HG02885 (cell line): ENCODE measurements at regions not wholly inside any gene's neighbourhood (a gene's known extent, or its start where the extent isn't known, plus 50 kb on each side); places are given as distances from the start of the nearest gene placed in this dataset.

Experiments
- ATAC-seq: cut with Tn5 transposase; IDR thresholded peaks from one replicate; pipeline ENCODE4 v1.9.1; 2021; ENCODE audit warnings: mild to moderate bottlenecking; ENCODE audit not compliant: unreplicated experiment, poor library complexity

GRCh38 chr2:120984046-120984445, 248.4 kb downstream of the GLI2 start:
- ATAC-seq = no peak

- no peak for ATAC-seq
Observed at GRCh38 chr2:120984452-120985173, 248.9 kb downstream of the GLI2 start.

GRCh38 chr2:120985174-120985996, 249.7 kb downstream of the GLI2 start:
- no peak for ATAC-seq

- ATAC-seq = no peak
Observed at GRCh38 chr2:120985997-120986651, 250.5 kb downstream of the GLI2 start.

- ATAC-seq = no peak
Observed at GRCh38 chr2:120986898-120987650, 251.4 kb downstream of the GLI2 start.

- ATAC-seq = no peak
Observed at GRCh38 chr2:120988051-120988699, 252.5 kb downstream of the GLI2 start.

- ATAC-seq = no peak
Observed at GRCh38 chr2:120988700-120989511, 253.2 kb downstream of the GLI2 start.

- ATAC-seq = no peak
Observed at GRCh38 chr2:120989512-120990441, 254.1 kb downstream of the GLI2 start.

GRCh38 chr2:120990451-120990871, 254.8 kb downstream of the GLI2 start:
- ATAC-seq = no peak

GRCh38 chr2:120991441-120991840, 255.8 kb downstream of the GLI2 start:
- no peak for ATAC-seq

- no peak for ATAC-seq
Observed at GRCh38 chr2:120992791-120993555, 257.3 kb downstream of the GLI2 start.

GRCh38 chr2:120993661-120994060, 258.0 kb downstream of the GLI2 start:
- no peak for ATAC-seq

- no peak for ATAC-seq
Observed at GRCh38 chr2:120994301-120994995, 258.8 kb downstream of the GLI2 start.

GRCh38 chr2:120995152-120995551, 259.5 kb downstream of the GLI2 start:
- ATAC-seq = no peak

- ATAC-seq = no peak
Observed at GRCh38 chr2:120995656-120996190, 260.1 kb downstream of the GLI2 start.

- ATAC-seq = no peak
Observed at GRCh38 chr2:120999377-121000097, 263.9 kb downstream of the GLI2 start.
